MM.1S (cell line): ENCODE measurements at regions not wholly inside any gene's neighbourhood (a gene's known extent, or its start where the extent isn't known, plus 50 kb on each side); places are given as distances from the start of the nearest gene placed in this dataset.

Source experiments
- CTCF ChIP-seq: fragments of 300-600 bp; sonication (generic); IDR thresholded peaks from 2 replicates; pipeline ENCODE4 v1.5.1; 2016; ENCODE audit warnings: antibody characterized with exemption, low read length, mixed read lengths
- EZH2 ChIP-seq: fragments of 300-600 bp; sonication (generic); optimal IDR thresholded peaks from 2 replicates; pipeline ENCODE3; 2017; ENCODE audit warnings: low read depth, mild to moderate bottlenecking, antibody characterized with exemption, low read length, mixed read lengths
- EZH2phosphoT487 ChIP-seq: fragments of 300-600 bp; sonication (generic); IDR thresholded peaks from 2 replicates; pipeline ENCODE4 v1.6.1; 2018; ENCODE audit warnings: antibody characterized with exemption, low read length

DNA sequence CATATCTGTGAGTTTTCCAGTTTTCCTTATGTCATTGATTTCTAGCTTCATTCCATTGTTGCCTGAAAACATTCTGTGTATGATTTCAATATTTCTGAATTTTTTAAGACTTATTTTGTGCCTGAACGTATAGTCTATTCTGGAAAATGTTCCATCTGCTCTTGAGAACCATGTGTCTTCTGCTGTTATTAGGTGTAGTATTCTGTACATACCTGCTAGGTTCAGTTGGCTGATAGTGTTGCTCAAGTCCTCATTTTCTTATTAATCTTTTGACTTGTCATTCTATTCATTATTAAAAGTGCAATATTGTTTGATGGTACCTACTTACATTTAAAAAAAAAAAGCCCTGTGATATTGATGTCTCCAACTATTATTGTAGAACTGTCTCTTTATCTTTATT is 869.8 kb upstream of the MAN1A1 start:
- TF ChIP-seq CTCF (no peak), EZH2 (no peak), EZH2phosphoT487 (no peak)
